Stimulated activated CD4-positive, alpha-beta T cell treated with anti-CD3 and anti-CD28 coated beads, TNF-alpha, amount 100 ng/mL, for 24 hours (primary cell): ENCODE measurements at regions not wholly inside any gene's neighbourhood (a gene's known extent, or its start where the extent isn't known, plus 50 kb on each side); places are given as distances from the start of the nearest gene placed in this dataset.

ENCODE experiments used
- DNase-seq, 3 experiments: peaks; one replicate each; pipeline ENCODE4 v3.0.0-alpha.2; 2020; ENCODE audit warnings: low read depth in 3 of 3

- no peak for DNase-seq
These were observed 55.5 kb upstream of the PDE10A start for GRCh38 chr6:165718491-165718891.

DNA sequence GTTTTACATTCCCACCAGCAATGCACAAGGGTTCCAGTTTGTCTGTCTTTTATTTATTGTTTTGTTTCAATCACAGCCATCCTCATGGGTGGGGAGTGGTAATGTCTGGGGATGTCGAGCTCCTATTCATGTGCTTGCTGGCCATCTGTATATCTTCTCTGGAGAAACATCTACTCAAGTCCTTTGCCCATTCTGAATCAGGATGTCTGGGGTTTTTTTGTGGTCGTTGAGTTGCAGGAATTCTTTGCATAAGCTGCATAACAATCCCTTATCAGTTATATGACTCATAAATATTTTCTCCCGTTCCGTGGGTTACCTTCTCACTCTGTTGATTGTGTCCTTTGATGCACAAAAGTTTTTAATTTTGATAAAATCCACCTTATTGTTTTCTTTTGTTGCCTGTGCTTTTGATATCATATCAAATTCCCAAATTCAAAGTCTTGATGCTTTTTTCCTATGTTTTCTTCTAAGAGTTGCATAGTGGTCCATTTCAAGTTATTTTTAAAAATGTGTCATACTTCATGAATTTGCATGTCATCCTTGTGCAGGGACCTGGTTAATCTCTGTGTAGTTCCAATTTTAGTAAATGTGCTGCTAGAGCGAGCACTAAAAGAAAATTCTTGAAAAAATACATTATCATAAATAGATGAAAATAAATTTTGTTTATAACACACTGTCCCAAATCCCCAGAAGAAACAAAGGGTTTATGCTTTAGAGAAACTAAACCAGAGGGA lies 54.9 kb upstream of the PDE10A start:
- DNase-seq = no peak

DNA sequence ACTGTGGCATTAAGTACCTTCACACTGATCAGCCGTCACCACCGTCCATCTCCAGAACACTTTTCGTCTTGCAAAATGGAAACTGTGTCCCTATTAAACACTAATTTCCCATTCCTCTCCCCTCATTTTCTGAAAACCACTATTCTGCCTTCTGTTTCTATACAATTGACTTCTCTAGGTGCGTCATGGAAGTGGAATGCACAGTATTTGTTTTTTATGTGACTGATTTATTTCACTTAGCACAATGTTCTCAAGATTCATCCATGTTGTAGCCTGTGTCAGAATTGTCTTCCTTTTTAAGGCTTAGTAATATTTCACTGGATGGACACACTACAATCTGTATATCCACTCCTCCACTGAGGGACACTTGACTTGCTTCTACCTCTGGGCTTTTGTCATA lies 53.8 kb upstream of the PDE10A start:
- DNase-seq = no peak

DNA sequence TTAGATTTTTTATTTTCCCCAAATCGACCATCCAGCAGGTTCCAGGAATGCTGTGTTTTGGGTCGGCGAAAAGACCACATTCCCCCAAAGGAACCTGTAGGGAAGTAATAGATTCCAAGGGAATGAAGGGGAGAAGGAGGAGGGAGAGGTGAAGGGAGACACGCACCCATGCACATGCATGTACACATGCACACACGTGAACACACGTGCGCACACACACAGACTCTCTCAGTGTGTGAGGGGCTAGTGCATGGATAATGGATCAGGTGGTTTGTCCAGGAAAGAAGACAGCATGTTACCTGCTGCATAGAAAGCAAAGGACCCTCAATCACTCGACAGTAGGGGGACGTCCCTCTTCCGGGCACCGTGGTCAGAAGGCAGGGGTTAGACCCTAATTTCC lies 52.4 kb upstream of the PDE10A start:
- DNase-seq = no peak

GRCh38 chr6:165714907-165715306 lies 51.9 kb upstream of the PDE10A start:
- DNase-seq = no peak

DNA sequence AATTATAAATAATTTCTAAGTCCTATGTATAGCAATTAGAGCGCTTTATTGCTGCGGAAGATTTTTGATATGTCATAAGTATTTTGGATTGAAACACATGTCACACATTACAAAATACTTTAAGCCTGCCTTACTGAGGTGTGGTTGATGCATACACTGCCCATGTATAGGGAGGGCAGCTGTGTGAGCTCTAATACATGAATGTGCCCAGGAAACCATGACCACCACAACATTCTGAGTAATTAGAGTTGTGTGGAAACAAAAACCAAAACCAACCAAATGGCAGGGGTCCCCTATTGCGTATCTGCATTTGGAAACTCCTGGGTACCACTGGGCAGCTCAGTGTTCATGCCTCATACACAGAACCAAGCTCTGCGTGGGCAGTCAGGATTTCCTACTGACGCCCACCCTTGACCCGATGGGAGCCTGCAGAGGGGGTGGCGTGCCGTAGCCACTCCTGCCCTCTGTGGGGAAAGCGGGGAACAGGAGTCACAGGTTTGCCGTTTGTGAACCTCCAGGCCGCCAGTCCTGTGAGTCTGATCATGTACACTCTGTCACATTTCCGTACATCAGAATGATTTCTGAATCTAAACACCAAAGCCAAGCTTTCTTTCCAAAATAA lies 50.9 kb upstream of the PDE10A start:
- no peak for DNase-seq
